ENCODE measurements at regions not wholly inside any gene's neighbourhood (a gene's known extent, or its start where the extent isn't known, plus 50 kb on each side); places are given as distances from the start of the nearest gene placed in this dataset.

GRCh38 chr16:55257966-55258613, 65.9 kb upstream of the IRX6 start:
- WGBS (ENCODE audit: insufficient coverage): 29% methylated on average over 8 of the region's 9 CpGs
- intact Hi-C loops (cut with micrococcal nuclease): no loop called here

More at GRCh38 chr16:55257966-55258613, 65.9 kb upstream of the IRX6 start:
- Histone ChIP-seq H3K27me3 (replicated peaks in 1 of 4; ENCODE audit: control extremely low read depth in 1 of 4, control insufficient read depth in 3 of 4, insufficient read depth in 4 of 4, low read length in 3 of 4) (peaks cover 0 to 2% (median 0%) of the 10 kb centered on the region in 4 experiments), H3K79me2 (ENCODE audit: control insufficient read depth, insufficient read depth, low read length) (no peaks in the 10 kb centered on the region), H3K4me2 (replicated peaks; ENCODE audit: low read depth, low read length, poor library complexity, severe bottlenecking) (no peak overlapping the region), H3K4me3 (ENCODE audit: control extremely low read depth in 1 of 5, extremely low read depth in 1 of 5, insufficient read depth in 1 of 5, low read depth in 2 of 5, low read length in 4 of 5) (no peak overlapping the region), H3K27ac (ENCODE audit: low read length in 2 of 2) (no peak overlapping the region), H4K20me1 (ENCODE audit: control insufficient read depth, insufficient read depth, low read length, poor library complexity, severe bottlenecking) (no peaks in the 10 kb centered on the region), H2AFZ (ENCODE audit: insufficient read depth, low read depth, low read length, poor library complexity, severe bottlenecking) (no peak overlapping the region), H3K9ac (ENCODE audit: low read length) (no peak overlapping the region), H3K36me3 (replicated peaks in 1 of 2; ENCODE audit: control extremely low read depth in 1 of 2, control insufficient read depth in 1 of 2, extremely low read depth in 1 of 2, insufficient read depth in 2 of 2, low read length in 1 of 2) (no peaks in the 10 kb centered on the region), H3K4me1 (ENCODE audit: control insufficient read depth in 2 of 2, insufficient read depth in 2 of 2, low read length in 2 of 2) (no peaks in the 10 kb centered on the region), H3K9me3 (ENCODE audit: control extremely low read depth in 1 of 3, control insufficient read depth in 2 of 3, insufficient read depth in 1 of 3, low read length in 2 of 3) (peaks cover 0 to 3% (median 0%) of the 10 kb centered on the region in 3 donors)
- no peak overlapping the region for H3K27ac Mint-ChIP-seq
- H3K4me3 Mint-ChIP-seq: no peak overlapping the region
- H3K9me3 Mint-ChIP-seq (ENCODE audit: insufficient read depth): peaks cover 4% of the 10 kb centered on the region
- CTCF ChIA-PET: interaction anchor here (0.7 to 1.2 kb wide), 4 partner anchors 9 to 1708 kb away, joined by 3 to 6 read pairs (median 3); no protein-coding TSS in a partner anchor
- POLR2A ChIA-PET: no interaction called here
- no peaks in the 10 kb centered on the region for H3K27me3 Mint-ChIP-seq
- H3K4me1 Mint-ChIP-seq: no peaks in the 10 kb centered on the region
- peak; percentile 24 for DNase-seq
- TF ChIP-seq EZH2 (IDR thresholded peaks at IDR 0.05; ENCODE audit: borderline replicate concordance, insufficient read depth, low read depth, low read length, poor library complexity, severe bottlenecking): no peak
- peak; percentile 51 for TF ChIP-seq CTCF (IDR thresholded peaks at IDR 0.05)
- no peak for ATAC-seq (ENCODE audit: low read depth)
